Right lobe of liver (tissue), 6 donors: ENCODE measurements at regions not wholly inside any gene's neighbourhood (a gene's known extent, or its start where the extent isn't known, plus 50 kb on each side); places are given as distances from the start of the nearest gene placed in this dataset.

Experiments
- ATAC-seq, 4 donors: fragments of 200-7000 bp; cut with Tn5 transposase; one replicate each; pipeline ENCODE4 v1.9.1; 2020; ENCODE audit warnings: mild to moderate bottlenecking in 4 of 4, moderate library complexity in 4 of 4
- DNase-seq, 3 donors: peaks; one replicate each; pipeline ENCODE4 v3.0.0-alpha.2; 2020
- H3K27ac ChIP-seq, 3 donors: fragments of 200-600 bp; one replicate each; pipeline ENCODE4 v1.8.0; 2022
- H3K27me3 ChIP-seq, 2 donors: fragments of 200-600 bp; one replicate each; pipeline ENCODE4 v1.8.0; 2022
- H3K36me3 ChIP-seq, 4 donors: fragments of 200-600 bp; sonication (generic) in 1 of 4; one replicate each; pipeline versions ENCODE4 v1.5.1 to v1.8.0; 2017 to 2022; ENCODE audit warnings: control low read depth in 1 of 4
- H3K4me1 ChIP-seq, 4 donors: fragments of 200-600 bp; sonication (generic) in 1 of 4; one replicate each; pipeline versions ENCODE4 v1.5.1 to v1.8.0; 2017 to 2022; ENCODE audit warnings: control low read depth in 1 of 4
- H3K4me3 ChIP-seq, 3 donors: fragments of 200-600 bp; one replicate each; pipeline ENCODE4 v1.8.0; 2022
- H3K9me3 ChIP-seq, 4 donors: fragments of 200-600 bp; sonication (generic) in 1 of 4; one replicate each; pipeline versions ENCODE4 v1.5.1 to v1.8.0; 2017 to 2022; ENCODE audit warnings: control low read depth in 1 of 4
- POLR2A ChIP-seq: fragments of 450-650 bp; IDR thresholded peaks from one replicate; pipeline ENCODE4 v1.6.1; 2017; ENCODE audit warnings: antibody characterized with exemption, mild to moderate bottlenecking
- WGBS: methylation state at CpG from one replicate; pipeline ENCODE4 v1.1.6; 2018; ENCODE audit warnings: low coverage, low lambda C conversion rate; ENCODE audit not compliant: insufficient coverage; ENCODE audit errors: missing lambda C conversion rate; 5-methylcytosine and 5-hydroxymethylcytosine counted together
- intact Hi-C, 2 donors: fragments of 100-400 bp; cut with DNase I; formaldehyde crosslinking; loops; one replicate each; pipeline versions ENCODE4 v1.11.2 to v1.14.1; 2022
- TF ChIP-seq, protein P1 (sequence below), 4 donors: fragments of 200-600 bp in 3 of 4; fragments of 450-650 bp in 1 of 4; IDR thresholded peaks; one replicate each; pipeline versions ENCODE4 v1.5.1 to v1.8.0; 2016 to 2022; ENCODE audit warnings: antibody characterized with exemption in 4 of 4, mild to moderate bottlenecking in 2 of 4
- donor health status: DM: no; HTN: yes; CAD: no.
- donor health status: DM: no; HTN: no; CAD: no.
- donor health status: DM: no; HTN: no; CAD: no.
- donor health status: DM: no; HTN: yes; CAD: no.
- donor health status: DM: no; HTN: yes; CAD: no.

GRCh38 chr1:78387201-78387600, 103.6 kb upstream of the PTGFR start:
- WGBS = 75% methylated on average over 2 of the region's 2 CpGs
- Histone ChIP-seq H3K36me3 (no peaks in the 10 kb centered on the region), H3K4me3 (no peak overlapping the region), H3K9me3 (no peaks in the 10 kb centered on the region), H3K4me1 (no peaks in the 10 kb centered on the region), H3K27me3 (no peaks in the 10 kb centered on the region), H3K27ac (no peak overlapping the region)
- DNase-seq (no peak), ATAC-seq (no peak)
- TF ChIP-seq, protein P1, sequence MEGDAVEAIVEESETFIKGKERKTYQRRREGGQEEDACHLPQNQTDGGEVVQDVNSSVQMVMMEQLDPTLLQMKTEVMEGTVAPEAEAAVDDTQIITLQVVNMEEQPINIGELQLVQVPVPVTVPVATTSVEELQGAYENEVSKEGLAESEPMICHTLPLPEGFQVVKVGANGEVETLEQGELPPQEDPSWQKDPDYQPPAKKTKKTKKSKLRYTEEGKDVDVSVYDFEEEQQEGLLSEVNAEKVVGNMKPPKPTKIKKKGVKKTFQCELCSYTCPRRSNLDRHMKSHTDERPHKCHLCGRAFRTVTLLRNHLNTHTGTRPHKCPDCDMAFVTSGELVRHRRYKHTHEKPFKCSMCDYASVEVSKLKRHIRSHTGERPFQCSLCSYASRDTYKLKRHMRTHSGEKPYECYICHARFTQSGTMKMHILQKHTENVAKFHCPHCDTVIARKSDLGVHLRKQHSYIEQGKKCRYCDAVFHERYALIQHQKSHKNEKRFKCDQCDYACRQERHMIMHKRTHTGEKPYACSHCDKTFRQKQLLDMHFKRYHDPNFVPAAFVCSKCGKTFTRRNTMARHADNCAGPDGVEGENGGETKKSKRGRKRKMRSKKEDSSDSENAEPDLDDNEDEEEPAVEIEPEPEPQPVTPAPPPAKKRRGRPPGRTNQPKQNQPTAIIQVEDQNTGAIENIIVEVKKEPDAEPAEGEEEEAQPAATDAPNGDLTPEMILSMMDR (IDR thresholded peaks at IDR 0.05) = no peak
- TF ChIP-seq POLR2A = no peak
- intact Hi-C loops = no loop called here

DNA sequence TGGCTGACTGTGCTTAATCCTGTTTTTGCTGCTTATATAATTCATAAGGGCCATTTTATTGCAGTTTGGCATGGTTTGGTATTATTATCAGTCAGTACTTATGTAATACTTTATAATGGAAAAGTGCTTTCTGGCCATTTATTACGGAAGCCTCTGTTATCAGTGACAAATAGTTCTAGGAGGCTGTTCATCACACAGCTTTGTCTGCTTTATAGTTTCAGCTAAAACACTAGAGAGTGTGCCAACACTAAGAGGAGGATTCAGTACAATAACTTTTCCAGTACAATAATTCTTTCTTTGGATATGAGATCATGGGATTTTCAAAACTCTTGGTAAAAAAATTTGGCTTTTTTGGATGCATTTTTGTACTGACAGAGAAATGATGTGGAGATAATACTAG, 102.9 kb upstream of the PTGFR start:
- TF ChIP-seq POLR2A = no peak
- TF ChIP-seq, protein P1 (IDR thresholded peaks at IDR 0.05) = no peak
- Histone ChIP-seq H3K4me1 (no peaks in the 10 kb centered on the region), H3K4me3 (no peak overlapping the region), H3K27me3 (no peaks in the 10 kb centered on the region), H3K27ac (no peak overlapping the region), H3K36me3 (no peaks in the 10 kb centered on the region), H3K9me3 (no peaks in the 10 kb centered on the region)
- intact Hi-C loops = no loop called here
- ATAC-seq (no peak), DNase-seq (no peak)
- 27% methylated on average over 1 of the region's 1 CpG for WGBS

DNA sequence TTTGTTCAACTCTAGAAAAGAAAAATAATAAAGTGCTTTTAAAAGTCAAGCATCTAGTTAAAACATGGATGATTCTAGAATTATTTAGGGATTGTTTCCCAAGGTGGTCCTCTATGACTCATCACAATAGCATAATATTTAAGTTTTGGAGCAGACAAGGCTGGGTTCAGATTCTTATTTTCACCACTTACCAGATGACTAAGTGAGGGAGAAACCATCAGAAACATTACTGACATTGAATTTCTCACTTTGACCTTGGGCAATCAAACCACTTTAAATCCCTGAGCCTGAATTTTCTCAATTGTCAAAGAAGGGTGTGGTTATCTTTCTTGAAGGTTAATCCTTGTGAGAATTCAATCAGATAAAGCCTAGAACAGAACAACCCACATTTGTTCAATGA, 102.5 kb upstream of the PTGFR start:
- ATAC-seq = no peak
- Histone ChIP-seq H3K36me3 (no peaks in the 10 kb centered on the region), H3K27ac (no peak overlapping the region), H3K27me3 (no peaks in the 10 kb centered on the region), H3K4me1 (no peaks in the 10 kb centered on the region), H3K9me3 (no peaks in the 10 kb centered on the region), H3K4me3 (no peak overlapping the region)
- intact Hi-C loops = no loop called here
- no peak for DNase-seq
- TF ChIP-seq POLR2A = no peak
- TF ChIP-seq, protein P1 (IDR thresholded peaks at IDR 0.05) = no peak

DNA sequence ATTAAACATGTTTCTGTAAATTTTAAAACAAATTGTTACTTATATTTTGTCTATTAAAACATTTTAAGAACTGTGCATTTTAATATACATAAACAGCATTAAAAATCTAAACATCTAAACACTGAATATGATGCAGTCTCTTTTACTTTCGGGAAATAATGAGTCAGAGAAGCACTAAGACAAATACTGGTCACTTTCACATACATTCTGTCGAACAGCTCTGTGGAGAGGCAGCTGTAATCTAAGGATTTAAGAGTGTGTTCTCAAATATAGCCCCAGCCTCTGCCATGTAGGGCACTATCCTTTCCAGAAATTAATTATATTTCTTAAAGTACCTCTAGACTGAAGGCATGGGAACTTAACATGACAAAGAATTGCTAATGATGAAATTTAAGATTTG, 89.6 kb upstream of the PTGFR start:
- DNase-seq = no peak
- no peaks in the 10 kb centered on the region for H3K9me3 ChIP-seq
- no peak for ATAC-seq
- no peak overlapping the region for H3K27ac ChIP-seq
- 68% methylated on average over 2 of the region's 2 CpGs for WGBS
- no peaks in the 10 kb centered on the region for H3K27me3 ChIP-seq
- intact Hi-C loops = no loop called here
- no peaks in the 10 kb centered on the region for H3K4me1 ChIP-seq
- H3K4me3 ChIP-seq = no peak overlapping the region
- H3K36me3 ChIP-seq = no peaks in the 10 kb centered on the region
- TF ChIP-seq, protein P1 (IDR thresholded peaks at IDR 0.05) = no peak
- TF ChIP-seq POLR2A = no peak

DNA sequence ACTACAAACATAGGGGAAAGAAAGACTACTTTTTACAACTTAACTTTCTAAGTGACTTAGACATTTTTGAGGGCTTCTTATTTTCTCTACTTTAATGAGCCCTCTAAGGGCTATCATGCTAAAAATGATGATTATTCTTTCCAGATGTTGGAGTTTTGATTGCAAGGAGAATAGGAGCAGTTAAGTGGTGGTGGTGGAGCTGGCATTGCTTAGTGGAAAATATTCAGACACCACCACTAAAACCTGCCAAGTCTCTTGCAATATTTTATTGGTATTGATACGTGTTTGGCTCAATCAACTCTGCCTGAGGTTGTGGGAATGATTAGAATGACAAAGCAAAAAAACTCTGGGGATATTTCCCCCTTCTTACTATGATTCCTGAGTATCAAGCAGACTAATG, 82.6 kb upstream of the PTGFR start:
- 64% methylated on average over 1 of the region's 1 CpG for WGBS
- ATAC-seq = no peak
- intact Hi-C loops = no loop called here

More for the DNA sequence above, 82.6 kb upstream of the PTGFR start:
- H3K9me3 ChIP-seq = peaks cover 0 to 2% (median 0%) of the 10 kb centered on the region in 4 donors
- H3K4me1 ChIP-seq = no peaks in the 10 kb centered on the region
- no peak overlapping the region for H3K27ac ChIP-seq
- no peaks in the 10 kb centered on the region for H3K27me3 ChIP-seq
- no peak for DNase-seq
- H3K4me3 ChIP-seq = no peak overlapping the region
- no peaks in the 10 kb centered on the region for H3K36me3 ChIP-seq
- TF ChIP-seq POLR2A = no peak
- TF ChIP-seq, protein P1 (IDR thresholded peaks at IDR 0.05) = no peak
